ENCODE measurements at regions not wholly inside any gene's neighbourhood (a gene's known extent, or its start where the extent isn't known, plus 50 kb on each side); places are given as distances from the start of the nearest gene placed in this dataset.

DNA sequence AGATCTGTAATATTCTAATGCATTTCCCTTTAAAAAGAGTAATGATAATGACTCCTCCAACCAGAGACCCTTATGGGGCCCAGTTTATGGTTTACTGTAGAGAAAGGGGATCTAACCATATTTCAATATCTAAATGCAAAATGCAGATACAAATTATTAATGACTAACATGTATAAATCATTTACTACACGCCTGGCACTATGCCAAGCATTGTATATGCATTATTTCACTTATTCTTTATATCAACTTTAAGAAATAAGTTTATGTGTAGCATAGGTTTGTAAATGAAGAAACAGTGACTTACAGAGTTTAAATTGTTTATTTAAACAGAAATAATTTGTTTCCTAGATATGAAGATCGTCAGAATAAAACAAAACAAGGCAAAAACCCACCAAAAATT is 86.2 kb upstream of the SCEL start:
- TF ChIP-seq EZH2phosphoT487 (IDR thresholded peaks at IDR 0.05; ENCODE audit: unreplicated experiment) (no peak), EZH2 (IDR thresholded peaks at IDR 0.05; ENCODE audit: low read depth, unreplicated experiment) (no peak), CREB1 (CRISPR knock-in tag; IDR thresholded peaks at IDR 0.05; ENCODE audit: low read depth) (no peak), POLR2AphosphoS5 (IDR thresholded peaks at IDR 0.05; ENCODE audit: low read depth) (no peak), REST (IDR thresholded peaks at IDR 0.05; ENCODE audit: unreplicated experiment) (no peak), STAT1 (IDR thresholded peaks at IDR 0.05; ENCODE audit: unreplicated experiment) (no peak), ETS1 (IDR thresholded peaks at IDR 0.05) (no peak), NANOG (IDR thresholded peaks at IDR 0.05; ENCODE audit: borderline replicate concordance) (no peak)
- TF ChIP-seq, protein P1, sequence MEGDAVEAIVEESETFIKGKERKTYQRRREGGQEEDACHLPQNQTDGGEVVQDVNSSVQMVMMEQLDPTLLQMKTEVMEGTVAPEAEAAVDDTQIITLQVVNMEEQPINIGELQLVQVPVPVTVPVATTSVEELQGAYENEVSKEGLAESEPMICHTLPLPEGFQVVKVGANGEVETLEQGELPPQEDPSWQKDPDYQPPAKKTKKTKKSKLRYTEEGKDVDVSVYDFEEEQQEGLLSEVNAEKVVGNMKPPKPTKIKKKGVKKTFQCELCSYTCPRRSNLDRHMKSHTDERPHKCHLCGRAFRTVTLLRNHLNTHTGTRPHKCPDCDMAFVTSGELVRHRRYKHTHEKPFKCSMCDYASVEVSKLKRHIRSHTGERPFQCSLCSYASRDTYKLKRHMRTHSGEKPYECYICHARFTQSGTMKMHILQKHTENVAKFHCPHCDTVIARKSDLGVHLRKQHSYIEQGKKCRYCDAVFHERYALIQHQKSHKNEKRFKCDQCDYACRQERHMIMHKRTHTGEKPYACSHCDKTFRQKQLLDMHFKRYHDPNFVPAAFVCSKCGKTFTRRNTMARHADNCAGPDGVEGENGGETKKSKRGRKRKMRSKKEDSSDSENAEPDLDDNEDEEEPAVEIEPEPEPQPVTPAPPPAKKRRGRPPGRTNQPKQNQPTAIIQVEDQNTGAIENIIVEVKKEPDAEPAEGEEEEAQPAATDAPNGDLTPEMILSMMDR (conservative IDR thresholded peaks at IDR 0.05; ENCODE audit: low read depth in 2 of 2) = no peak
- TF ChIP-seq, protein P2, sequence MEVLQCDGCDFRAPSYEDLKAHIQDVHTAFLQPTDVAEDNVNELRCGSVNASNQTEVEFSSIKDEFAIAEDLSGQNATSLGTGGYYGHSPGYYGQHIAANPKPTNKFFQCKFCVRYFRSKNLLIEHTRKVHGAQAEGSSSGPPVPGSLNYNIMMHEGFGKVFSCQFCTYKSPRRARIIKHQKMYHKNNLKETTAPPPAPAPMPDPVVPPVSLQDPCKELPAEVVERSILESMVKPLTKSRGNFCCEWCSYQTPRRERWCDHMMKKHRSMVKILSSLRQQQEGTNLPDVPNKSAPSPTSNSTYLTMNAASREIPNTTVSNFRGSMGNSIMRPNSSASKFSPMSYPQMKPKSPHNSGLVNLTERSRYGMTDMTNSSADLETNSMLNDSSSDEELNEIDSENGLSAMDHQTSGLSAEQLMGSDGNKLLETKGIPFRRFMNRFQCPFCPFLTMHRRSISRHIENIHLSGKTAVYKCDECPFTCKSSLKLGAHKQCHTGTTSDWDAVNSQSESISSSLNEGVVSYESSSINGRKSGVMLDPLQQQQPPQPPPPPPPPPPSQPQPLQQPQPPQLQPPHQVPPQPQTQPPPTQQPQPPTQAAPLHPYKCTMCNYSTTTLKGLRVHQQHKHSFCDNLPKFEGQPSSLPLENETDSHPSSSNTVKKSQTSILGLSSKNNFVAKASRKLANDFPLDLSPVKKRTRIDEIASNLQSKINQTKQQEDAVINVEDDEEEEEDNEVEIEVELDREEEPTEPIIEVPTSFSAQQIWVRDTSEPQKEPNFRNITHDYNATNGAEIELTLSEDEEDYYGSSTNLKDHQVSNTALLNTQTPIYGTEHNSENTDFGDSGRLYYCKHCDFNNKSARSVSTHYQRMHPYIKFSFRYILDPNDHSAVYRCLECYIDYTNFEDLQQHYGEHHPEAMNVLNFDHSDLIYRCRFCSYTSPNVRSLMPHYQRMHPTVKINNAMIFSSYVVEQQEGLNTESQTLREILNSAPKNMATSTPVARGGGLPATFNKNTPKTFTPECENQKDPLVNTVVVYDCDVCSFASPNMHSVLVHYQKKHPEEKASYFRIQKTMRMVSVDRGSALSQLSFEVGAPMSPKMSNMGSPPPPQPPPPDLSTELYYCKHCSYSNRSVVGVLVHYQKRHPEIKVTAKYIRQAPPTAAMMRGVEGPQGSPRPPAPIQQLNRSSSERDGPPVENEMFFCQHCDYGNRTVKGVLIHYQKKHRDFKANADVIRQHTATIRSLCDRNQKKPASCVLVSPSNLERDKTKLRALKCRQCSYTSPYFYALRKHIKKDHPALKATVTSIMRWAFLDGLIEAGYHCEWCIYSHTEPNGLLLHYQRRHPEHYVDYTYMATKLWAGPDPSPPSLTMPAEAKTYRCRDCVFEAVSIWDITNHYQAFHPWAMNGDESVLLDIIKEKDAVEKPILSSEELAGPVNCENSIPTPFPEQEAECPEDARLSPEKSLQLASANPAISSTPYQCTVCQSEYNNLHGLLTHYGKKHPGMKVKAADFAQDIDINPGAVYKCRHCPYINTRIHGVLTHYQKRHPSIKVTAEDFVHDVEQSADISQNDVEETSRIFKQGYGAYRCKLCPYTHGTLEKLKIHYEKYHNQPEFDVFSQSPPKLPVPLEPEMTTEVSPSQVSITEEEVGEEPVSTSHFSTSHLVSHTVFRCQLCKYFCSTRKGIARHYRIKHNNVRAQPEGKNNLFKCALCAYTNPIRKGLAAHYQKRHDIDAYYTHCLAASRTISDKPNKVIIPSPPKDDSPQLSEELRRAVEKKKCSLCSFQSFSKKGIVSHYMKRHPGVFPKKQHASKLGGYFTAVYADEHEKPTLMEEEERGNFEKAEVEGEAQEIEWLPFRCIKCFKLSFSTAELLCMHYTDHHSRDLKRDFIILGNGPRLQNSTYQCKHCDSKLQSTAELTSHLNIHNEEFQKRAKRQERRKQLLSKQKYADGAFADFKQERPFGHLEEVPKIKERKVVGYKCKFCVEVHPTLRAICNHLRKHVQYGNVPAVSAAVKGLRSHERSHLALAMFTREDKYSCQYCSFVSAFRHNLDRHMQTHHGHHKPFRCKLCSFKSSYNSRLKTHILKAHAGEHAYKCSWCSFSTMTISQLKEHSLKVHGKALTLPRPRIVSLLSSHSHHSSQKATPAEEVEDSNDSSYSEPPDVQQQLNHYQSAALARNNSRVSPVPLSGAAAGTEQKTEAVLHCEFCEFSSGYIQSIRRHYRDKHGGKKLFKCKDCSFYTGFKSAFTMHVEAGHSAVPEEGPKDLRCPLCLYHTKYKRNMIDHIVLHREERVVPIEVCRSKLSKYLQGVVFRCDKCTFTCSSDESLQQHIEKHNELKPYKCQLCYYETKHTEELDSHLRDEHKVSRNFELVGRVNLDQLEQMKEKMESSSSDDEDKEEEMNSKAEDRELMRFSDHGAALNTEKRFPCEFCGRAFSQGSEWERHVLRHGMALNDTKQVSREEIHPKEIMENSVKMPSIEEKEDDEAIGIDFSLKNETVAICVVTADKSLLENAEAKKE (CRISPR knock-in tag; IDR thresholded peaks at IDR 0.05) = no peak
